Endothelial cell of umbilical vein (primary cell): ENCODE measurements at regions not wholly inside any gene's neighbourhood (a gene's known extent, or its start where the extent isn't known, plus 50 kb on each side); places are given as distances from the start of the nearest gene placed in this dataset.

Source experiments
- BruUV-seq: library from RNA; stranded (reverse); fragments of 400-500 nt; replicated peaks from 2 replicates; lab custom pipeline; 2021; lab: Mats Ljungman, UMichigan
- CTCF ChIA-PET: fragments of 300-600, 350-600 bp; sonication (Branson Sonifier 250); formaldehyde crosslinking; loops from one replicate; lab custom pipeline; 2021; ENCODE audit warnings: antibody characterized with exemption, inconsistent platforms; lab: Charles Lee
- POLR2A ChIA-PET: fragments of 300-600, 350-600 bp; sonication (Branson Sonifier 250); formaldehyde crosslinking; loops from one replicate; lab custom pipeline; 2021; ENCODE audit warnings: antibody characterized with exemption, inconsistent platforms; lab: Charles Lee
- DNase-seq: peaks from one replicate; pipeline ENCODE4 v3.0.0-alpha.2; 2011; ENCODE audit warnings: low read depth, low spot score
- FAIRE-seq: peaks from 2 replicates; lab custom pipeline; 2011; peaks lifted over from hg19 to GRCh38; lab: Jason Lieb, UNC
- H2AFZ ChIP-seq: 2 replicates; pipeline ENCODE4 v1.6.0; 2012; ENCODE audit warnings: low read depth, low read length, control low read depth, inconsistent platforms
- H3K27ac ChIP-seq: 2 replicates; pipeline ENCODE4 v1.5.1; 2011; ENCODE audit warnings: low read depth, mild to moderate bottlenecking, control low read depth, low read length, moderate library complexity; ENCODE audit not compliant: insufficient read depth
- H3K27me3 ChIP-seq, 2 experiments: 2 replicates each; pipeline versions ENCODE4 v1.6.0 to v1.6.1; 2011; ENCODE audit warnings: low read length in 2 of 2, mixed read lengths in 1 of 2; ENCODE audit not compliant: control insufficient read depth in 2 of 2, insufficient read depth in 2 of 2
- H3K36me3 ChIP-seq, 2 experiments: 2 replicates in 1 of 2; 3 replicates in 1 of 2; pipeline ENCODE4 v1.5.1; 2011; ENCODE audit warnings: low read length in 2 of 2, mild to moderate bottlenecking in 1 of 2, moderate library complexity in 1 of 2; ENCODE audit not compliant: control insufficient read depth in 2 of 2, insufficient read depth in 2 of 2; ENCODE audit errors: extremely low read depth in 1 of 2
- H3K4me1 ChIP-seq: 3 replicates; pipeline ENCODE4 v1.5.1; 2011; ENCODE audit warnings: mild to moderate bottlenecking, low read length; ENCODE audit not compliant: control insufficient read depth, insufficient read depth; ENCODE audit errors: extremely low read depth
- H3K4me2 ChIP-seq: 2 replicates; pipeline ENCODE4 v1.6.1; 2011; ENCODE audit warnings: low read length, control low read depth, mixed read lengths; ENCODE audit not compliant: insufficient read depth
- H3K4me3 ChIP-seq, 3 experiments: fragments of 200-600 bp in 1 of 3; sonication (generic), shearing (Covaris generic) in 1 of 3; replicated peaks in 1 of 3; 2 replicates each; pipeline ENCODE4 v1.5.1; 2011 to 2016; ENCODE audit warnings: control low read depth in 3 of 3, low read length in 3 of 3, mild to moderate bottlenecking in 2 of 3, inconsistent platforms in 1 of 3, low read depth in 1 of 3, moderate library complexity in 1 of 3; ENCODE audit not compliant: insufficient read depth in 1 of 3
- H3K79me2 ChIP-seq: 2 replicates; pipeline ENCODE4 v1.6.0; 2012; ENCODE audit warnings: low read length, inconsistent platforms; ENCODE audit not compliant: control insufficient read depth, insufficient read depth
- H3K9ac ChIP-seq: replicated peaks from 2 replicates; pipeline ENCODE3; 2011; ENCODE audit warnings: low read length, control low read depth; ENCODE audit not compliant: insufficient read depth; ENCODE audit errors: extremely low read depth
- H3K9me1 ChIP-seq: replicated peaks from 3 replicates; pipeline ENCODE4 v1.6.0; 2011; ENCODE audit warnings: mild to moderate bottlenecking, low read length; ENCODE audit not compliant: control insufficient read depth, insufficient read depth; ENCODE audit errors: extremely low read depth
- H3K9me3 ChIP-seq: replicated peaks from 2 replicates; pipeline ENCODE4 v1.5.1; 2012; ENCODE audit warnings: low read length, inconsistent platforms; ENCODE audit not compliant: control insufficient read depth, insufficient read depth
- H4K20me1 ChIP-seq: replicated peaks from 2 replicates; pipeline ENCODE3; 2011; ENCODE audit warnings: mild to moderate bottlenecking, low read length; ENCODE audit not compliant: control insufficient read depth, insufficient read depth; ENCODE audit errors: extremely low read depth
- CTCF ChIP-seq, 2 donors: IDR thresholded peaks; 1 replicate in 1 of 2; 2 replicates in 1 of 2; pipeline ENCODE4 v1.5.1; 2011; ENCODE audit warnings: low read length in 2 of 2, mild to moderate bottlenecking in 2 of 2, moderate library complexity in 2 of 2, control low read depth in 1 of 2, inconsistent platforms in 1 of 2, low read depth in 1 of 2; ENCODE audit not compliant: insufficient read depth in 1 of 2; ENCODE audit errors: extremely low read depth in 1 of 2
- EZH2 ChIP-seq: IDR thresholded peaks from 2 replicates; pipeline ENCODE4 v1.6.1; 2012; ENCODE audit warnings: borderline replicate concordance, low read depth, mild to moderate bottlenecking, moderate library complexity, low read length, inconsistent platforms; ENCODE audit not compliant: severe bottlenecking
- FOS ChIP-seq: IDR thresholded peaks from 2 replicates; pipeline ENCODE4 v1.6.1; 2011; ENCODE audit warnings: mild to moderate bottlenecking, low read length, moderate library complexity, borderline replicate concordance; ENCODE audit not compliant: insufficient read depth
- GATA2 ChIP-seq: IDR thresholded peaks from 2 replicates; pipeline ENCODE4 v1.7.0; 2011; ENCODE audit warnings: low read depth, mild to moderate bottlenecking, moderate library complexity, mixed read lengths, low read length; ENCODE audit not compliant: insufficient read length, insufficient read depth
- JUN ChIP-seq: IDR thresholded peaks from 2 replicates; pipeline ENCODE4 v1.6.1; 2011; ENCODE audit warnings: borderline replicate concordance, low read depth; ENCODE audit not compliant: insufficient read length, insufficient read depth
- MAX ChIP-seq: IDR thresholded peaks from 2 replicates; pipeline ENCODE4 v1.6.1; 2011; ENCODE audit not compliant: insufficient read depth, insufficient read length
- POLR2AphosphoS5 ChIP-seq: IDR thresholded peaks from 2 replicates; pipeline ENCODE4 v1.6.1; 2012; ENCODE audit warnings: low read depth, mild to moderate bottlenecking, control low read depth, low read length, moderate library complexity; ENCODE audit not compliant: insufficient read depth
- dilution Hi-C: fragments of 300-500 bp; cut with MboI; formaldehyde crosslinking; loops from one replicate; pipeline ENCODE4 v1.15.0; 2019; ENCODE audit warnings: low sequenced_read_pairs; ENCODE audit not compliant: extremely low pct_ligation_motif_present
- intact Hi-C: fragments of 100-400 bp; cut with micrococcal nuclease; formaldehyde crosslinking; loops from one replicate; pipeline ENCODE4 v1.10.0; 2022

- intact Hi-C loops (no loop called here), dilution Hi-C loops (no loop called here)
- H3K27me3 ChIP-seq: no peaks in the 10 kb centered on the region
- H3K79me2 ChIP-seq: no peaks in the 10 kb centered on the region
- no TSS peak for BruUV-seq
- H2AFZ ChIP-seq: no peak overlapping the region
- no peak for TF ChIP-seq GATA2
- FAIRE-seq (no peak), DNase-seq (no peak)
- no peaks in the 10 kb centered on the region for H3K9me3 ChIP-seq
- peaks cover 10% of the 10 kb centered on the region for H3K4me1 ChIP-seq
- H3K4me3 ChIP-seq: no peak overlapping the region
- no peak overlapping the region for H3K4me2 ChIP-seq
- ChIA-PET POLR2A (no interaction called here), CTCF (interaction anchor here (0.6 kb wide), 1 partner anchor 315 kb away, joined by 3 read pairs; no protein-coding TSS in a partner anchor)
- H3K9ac ChIP-seq: no peak overlapping the region
- no peaks in the 10 kb centered on the region for H3K36me3 ChIP-seq
- no peak overlapping the region for H3K27ac ChIP-seq
- no peaks in the 10 kb centered on the region for H3K9me1 ChIP-seq
- no peaks in the 10 kb centered on the region for H4K20me1 ChIP-seq
Measured at GRCh38 chr17:68734187-68734900, 133.2 kb upstream of the FAM20A start.

DNA sequence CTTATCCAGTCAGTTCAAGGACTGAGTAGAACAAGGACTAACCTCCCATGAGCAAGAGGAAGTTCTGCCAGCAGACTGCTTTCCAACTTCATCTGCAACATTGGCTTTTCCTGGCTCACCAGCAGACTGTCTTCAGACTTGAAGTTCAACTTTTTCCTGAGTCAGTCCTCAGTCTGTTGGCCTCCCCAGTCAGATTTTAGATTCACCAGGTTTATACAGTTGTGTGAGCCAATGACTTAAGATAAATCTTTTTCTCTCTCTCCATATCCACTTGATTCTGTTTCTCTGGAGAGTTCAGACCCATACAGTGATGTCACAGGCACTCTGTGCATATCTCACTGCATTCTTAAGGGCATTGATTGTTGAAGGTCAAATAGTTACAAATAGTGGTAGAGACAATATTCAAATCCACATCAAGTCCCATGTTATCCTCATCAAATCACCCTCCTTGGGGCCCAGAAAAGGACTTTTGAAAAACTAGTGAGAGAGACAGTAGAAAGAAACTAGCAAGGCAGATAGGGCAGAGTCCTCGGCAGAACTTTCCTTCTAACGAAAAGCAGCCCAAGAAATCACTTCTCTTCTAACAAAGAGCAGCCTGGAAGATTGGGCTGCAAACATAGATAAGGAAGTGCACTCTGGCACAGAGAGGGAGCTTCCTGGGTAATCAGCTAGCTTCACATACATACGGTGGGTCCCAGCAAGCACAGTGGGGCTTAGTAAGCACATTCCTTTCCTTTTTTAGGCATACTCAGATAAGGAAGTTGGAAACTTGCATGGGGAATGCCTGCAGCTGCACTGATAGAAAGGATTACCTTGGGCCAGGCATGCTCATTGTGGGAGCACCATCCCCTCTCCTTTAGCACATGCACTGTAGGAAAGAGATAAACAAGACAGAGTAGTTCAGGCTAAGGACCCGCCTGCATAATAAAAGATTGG lies 132.3 kb upstream of the FAM20A start:
- intact Hi-C loops: no loop called here
- TF ChIP-seq JUN (no peak), EZH2 (no peak), POLR2AphosphoS5 (no peak), MAX (no peak), CTCF (IDR thresholded peaks at IDR 0.05; ENCODE audit: extremely low read depth in 1 of 2, insufficient read depth in 1 of 2, low read depth in 1 of 2, low read length in 2 of 2) (no peak), GATA2 (peak; percentile 24), FOS (no peak)
- H3K4me2 ChIP-seq: peak overlapping the region; percentile 39
- no peak overlapping the region for H3K4me3 ChIP-seq
- FAIRE-seq: peak; percentile 79
- no peaks in the 10 kb centered on the region for H3K9me1 ChIP-seq
- no peaks in the 10 kb centered on the region for H4K20me1 ChIP-seq
- no peaks in the 10 kb centered on the region for H3K79me2 ChIP-seq
- dilution Hi-C loops: no loop called here
- H3K36me3 ChIP-seq: no peaks in the 10 kb centered on the region
- peak overlapping the region; percentile 47 for H2AFZ ChIP-seq
- CTCF ChIA-PET: interaction anchor here (0.6 kb wide), 1 partner anchor 314 kb away, joined by 3 read pairs; no protein-coding TSS in a partner anchor
- no peak overlapping the region for H3K9ac ChIP-seq
- peaks cover 10% of the 10 kb centered on the region for H3K4me1 ChIP-seq
- H3K27me3 ChIP-seq: no peaks in the 10 kb centered on the region
- no peaks in the 10 kb centered on the region for H3K9me3 ChIP-seq
- DNase-seq: peak; percentile 66
- H3K27ac ChIP-seq: peak overlapping the region; percentile 26
- BruUV-seq: no TSS peak
- POLR2A ChIA-PET: no interaction called here
